ENCODE measurements at regions not wholly inside any gene's neighbourhood (a gene's known extent, or its start where the extent isn't known, plus 50 kb on each side); places are given as distances from the start of the nearest gene placed in this dataset.
A peak's percentile ranks its signal among the peaks of the same experiment; 100 is the strongest.

- Histone ChIP-seq H3K9me3 (ENCODE audit: low read length) (no peaks in the 10 kb centered on the region), H3K79me2 (ENCODE audit: low read length) (no peaks in the 10 kb centered on the region), H3K36me3 (ENCODE audit: low read depth, low read length) (no peaks in the 10 kb centered on the region), H3K27ac (ENCODE audit: low read length) (peak overlapping the region; percentile 67), H3K9me2 (replicated peaks; ENCODE audit: low read length) (no peaks in the 10 kb centered on the region), H3K4me3 (ENCODE audit: low read length) (no peak overlapping the region), H3K9ac (ENCODE audit: low read length) (no peak overlapping the region), H3K4me1 (ENCODE audit: insufficient read depth, low read length) (peaks cover 42% of the 10 kb centered on the region), H3K27me3 (ENCODE audit: low read length) (no peaks in the 10 kb centered on the region), H4K20me1 (ENCODE audit: low read length) (no peaks in the 10 kb centered on the region), H3F3A (ENCODE audit: low read length, unreplicated experiment) (peaks cover 4% of the 10 kb centered on the region), H3K4me2 (ENCODE audit: low read length) (peak overlapping the region; percentile 31), H2AFZ (ENCODE audit: low read length) (no peak overlapping the region)
- no peak for ATAC-seq
- DNase-seq, result peak; percentile 37
- ChIA-PET CTCF (no interaction called here), POLR2A (ENCODE audit: unreplicated experiment) (interaction anchor here (0.6 to 1.0 kb wide), 2 partner anchors 41 to 80 kb away, joined by 3 to 5 read pairs; no protein-coding TSS in a partner anchor)
- TF ChIP-seq, protein P1, sequence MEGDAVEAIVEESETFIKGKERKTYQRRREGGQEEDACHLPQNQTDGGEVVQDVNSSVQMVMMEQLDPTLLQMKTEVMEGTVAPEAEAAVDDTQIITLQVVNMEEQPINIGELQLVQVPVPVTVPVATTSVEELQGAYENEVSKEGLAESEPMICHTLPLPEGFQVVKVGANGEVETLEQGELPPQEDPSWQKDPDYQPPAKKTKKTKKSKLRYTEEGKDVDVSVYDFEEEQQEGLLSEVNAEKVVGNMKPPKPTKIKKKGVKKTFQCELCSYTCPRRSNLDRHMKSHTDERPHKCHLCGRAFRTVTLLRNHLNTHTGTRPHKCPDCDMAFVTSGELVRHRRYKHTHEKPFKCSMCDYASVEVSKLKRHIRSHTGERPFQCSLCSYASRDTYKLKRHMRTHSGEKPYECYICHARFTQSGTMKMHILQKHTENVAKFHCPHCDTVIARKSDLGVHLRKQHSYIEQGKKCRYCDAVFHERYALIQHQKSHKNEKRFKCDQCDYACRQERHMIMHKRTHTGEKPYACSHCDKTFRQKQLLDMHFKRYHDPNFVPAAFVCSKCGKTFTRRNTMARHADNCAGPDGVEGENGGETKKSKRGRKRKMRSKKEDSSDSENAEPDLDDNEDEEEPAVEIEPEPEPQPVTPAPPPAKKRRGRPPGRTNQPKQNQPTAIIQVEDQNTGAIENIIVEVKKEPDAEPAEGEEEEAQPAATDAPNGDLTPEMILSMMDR (conservative IDR thresholded peaks at IDR 0.05; ENCODE audit: low read depth, low read length), result no peak
- TF ChIP-seq EZH2phosphoT487 (IDR thresholded peaks at IDR 0.05; ENCODE audit: borderline replicate concordance, low read length), result no peak
- no peak for TF ChIP-seq EZH2 (IDR thresholded peaks at IDR 0.05; ENCODE audit: low read length, unreplicated experiment)
- no TSS peak for BruUV-seq (replicated peaks)
- intact Hi-C loops (cut with micrococcal nuclease), result no loop called here
Observed at GRCh38 chr11:104572279-104572678, 326.0 kb downstream of the CASP12 start.

- Histone ChIP-seq H3K4me1 (ENCODE audit: insufficient read depth, low read length) (peaks cover 42% of the 10 kb centered on the region), H3K36me3 (ENCODE audit: low read depth, low read length) (no peaks in the 10 kb centered on the region), H3K79me2 (ENCODE audit: low read length) (no peaks in the 10 kb centered on the region), H3K9me3 (ENCODE audit: low read length) (no peaks in the 10 kb centered on the region), H4K20me1 (ENCODE audit: low read length) (no peaks in the 10 kb centered on the region), H3K4me3 (ENCODE audit: low read length) (no peak overlapping the region), H3K9me2 (replicated peaks; ENCODE audit: low read length) (no peaks in the 10 kb centered on the region), H3K27ac (ENCODE audit: low read length) (peak overlapping the region; percentile 22), H3K4me2 (ENCODE audit: low read length) (peak overlapping the region; percentile 35), H3K9ac (ENCODE audit: low read length) (no peak overlapping the region), H2AFZ (ENCODE audit: low read length) (no peak overlapping the region), H3K27me3 (ENCODE audit: low read length) (no peaks in the 10 kb centered on the region), H3F3A (ENCODE audit: low read length, unreplicated experiment) (peaks cover 4% of the 10 kb centered on the region)
- BruUV-seq (replicated peaks), result no TSS peak
- DNase-seq (peak; percentile 84), ATAC-seq (peak; percentile 57)
- ChIA-PET POLR2A (ENCODE audit: unreplicated experiment) (interaction anchor here (0.5 kb wide), 1 partner anchor 12 kb away, joined by 3 read pairs; no protein-coding TSS in a partner anchor), CTCF (no interaction called here)
- intact Hi-C loops (cut with micrococcal nuclease), result no loop called here
- TF ChIP-seq EZH2 (IDR thresholded peaks at IDR 0.05; ENCODE audit: low read length, unreplicated experiment), result no peak
- no peak for TF ChIP-seq EZH2phosphoT487 (IDR thresholded peaks at IDR 0.05; ENCODE audit: borderline replicate concordance, low read length)
Observed at GRCh38 chr11:104570078-104570701, 328.1 kb downstream of the CASP12 start.

DNA sequence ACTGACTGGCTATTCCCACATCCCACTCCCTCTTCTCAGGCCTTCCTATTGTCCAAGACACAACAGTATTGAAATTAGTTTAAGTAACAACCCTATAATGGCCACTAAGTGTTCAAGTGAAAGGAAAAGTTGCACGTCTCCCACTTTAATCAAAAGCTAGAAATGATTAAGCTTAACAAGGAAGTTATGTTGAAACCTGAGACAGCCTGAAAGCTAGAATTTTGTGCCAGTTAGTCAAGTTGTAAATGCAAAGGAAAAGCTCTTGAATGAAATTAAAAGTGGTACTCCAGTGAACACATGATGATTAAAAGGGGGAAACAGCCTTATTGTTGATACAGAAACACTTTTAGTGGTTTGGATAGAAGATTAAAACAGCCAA is 332.7 kb downstream of the CASP12 start:
- no peak for TF ChIP-seq EZH2 (IDR thresholded peaks at IDR 0.05; ENCODE audit: low read length, unreplicated experiment)
- TF ChIP-seq, protein P1 (conservative IDR thresholded peaks at IDR 0.05; ENCODE audit: low read depth, low read length), result no peak
- no peak for TF ChIP-seq EZH2phosphoT487 (IDR thresholded peaks at IDR 0.05; ENCODE audit: borderline replicate concordance, low read length)
- POLR2A ChIA-PET (ENCODE audit: unreplicated experiment), result no interaction called here

More for the DNA sequence above, 332.7 kb downstream of the CASP12 start:
- Histone ChIP-seq H3F3A (ENCODE audit: low read length, unreplicated experiment) (no peaks in the 10 kb centered on the region), H3K4me1 (ENCODE audit: insufficient read depth, low read length) (peaks cover 12% of the 10 kb centered on the region), H3K4me2 (ENCODE audit: low read length) (no peak overlapping the region), H3K36me3 (ENCODE audit: low read depth, low read length) (no peaks in the 10 kb centered on the region), H3K27ac (ENCODE audit: low read length) (no peak overlapping the region), H3K9ac (ENCODE audit: low read length) (no peak overlapping the region), H3K79me2 (ENCODE audit: low read length) (no peaks in the 10 kb centered on the region), H4K20me1 (ENCODE audit: low read length) (no peaks in the 10 kb centered on the region), H3K9me3 (ENCODE audit: low read length) (no peaks in the 10 kb centered on the region), H3K27me3 (ENCODE audit: low read length) (no peaks in the 10 kb centered on the region), H3K9me2 (replicated peaks; ENCODE audit: low read length) (no peaks in the 10 kb centered on the region), H3K4me3 (ENCODE audit: low read length) (no peak overlapping the region), H2AFZ (ENCODE audit: low read length) (no peak overlapping the region)
- CTCF ChIA-PET, result no interaction called here
- DNase-seq, result no peak
- no TSS peak for BruUV-seq (replicated peaks)
- no peak for ATAC-seq
- intact Hi-C loops (cut with micrococcal nuclease), result no loop called here

Measured in PC-3 (cell line).